Activated T-cell treated with anti-CD3 and anti-CD28 coated beads, Interleukin-2, amount 50 U/mL, for 24 hours (primary cell): ENCODE measurements at regions not wholly inside any gene's neighbourhood (a gene's known extent, or its start where the extent isn't known, plus 50 kb on each side); places are given as distances from the start of the nearest gene placed in this dataset.

Experiments
- DNase-seq: peaks from one replicate; pipeline ENCODE4 v3.0.0-alpha.2; 2020
- H3K27ac Mint-ChIP-seq: 2 replicates; pipeline ENCODE4 v1.8.0; 2020; ENCODE audit warnings: mild to moderate bottlenecking, mixed read lengths
- H3K27me3 Mint-ChIP-seq: 2 replicates; pipeline ENCODE4 v1.8.0; 2020; ENCODE audit warnings: mixed read lengths
- H3K36me3 Mint-ChIP-seq: 2 replicates; pipeline ENCODE4 v1.8.0; 2020; ENCODE audit warnings: low read depth, mixed read lengths
- H3K4me1 Mint-ChIP-seq: 2 replicates; pipeline ENCODE4 v1.8.0; 2020; ENCODE audit warnings: low read depth, mixed read lengths
- H3K4me3 Mint-ChIP-seq: 2 replicates; pipeline ENCODE4 v1.8.0; 2020; ENCODE audit warnings: mild to moderate bottlenecking, moderate library complexity, mixed read lengths
- H3K9me3 Mint-ChIP-seq: 2 replicates; pipeline ENCODE4 v1.8.0; 2020; ENCODE audit warnings: mixed read lengths

DNA sequence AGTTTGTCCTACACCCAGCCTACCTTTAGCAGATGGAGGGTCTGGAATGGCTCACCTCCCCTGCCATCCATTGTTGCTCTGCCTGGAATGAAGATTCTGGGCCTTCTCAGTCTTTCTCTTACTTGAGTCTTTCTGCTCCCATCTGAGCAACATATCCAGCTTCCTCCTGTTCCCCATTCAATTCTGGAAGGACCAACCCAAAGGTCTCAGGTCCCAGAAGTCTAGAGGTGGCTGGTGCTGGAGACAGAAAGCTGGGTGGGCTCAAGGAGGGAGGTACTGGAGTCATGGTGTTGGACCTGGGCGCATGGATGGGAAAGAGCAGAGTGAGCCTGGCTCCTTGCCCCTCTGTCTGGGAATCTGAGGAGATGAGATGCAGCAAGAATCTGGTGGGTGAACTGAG is 93.5 kb upstream of the SIX3 start:
- H3K27me3 Mint-ChIP-seq: peaks cover 52% of the 10 kb centered on the region
- peaks cover 11% of the 10 kb centered on the region for H3K4me1 Mint-ChIP-seq
- no peaks in the 10 kb centered on the region for H3K36me3 Mint-ChIP-seq
- DNase-seq: no peak
- no peaks in the 10 kb centered on the region for H3K9me3 Mint-ChIP-seq
- no peak overlapping the region for H3K27ac Mint-ChIP-seq
- H3K4me3 Mint-ChIP-seq: no peak overlapping the region

DNA sequence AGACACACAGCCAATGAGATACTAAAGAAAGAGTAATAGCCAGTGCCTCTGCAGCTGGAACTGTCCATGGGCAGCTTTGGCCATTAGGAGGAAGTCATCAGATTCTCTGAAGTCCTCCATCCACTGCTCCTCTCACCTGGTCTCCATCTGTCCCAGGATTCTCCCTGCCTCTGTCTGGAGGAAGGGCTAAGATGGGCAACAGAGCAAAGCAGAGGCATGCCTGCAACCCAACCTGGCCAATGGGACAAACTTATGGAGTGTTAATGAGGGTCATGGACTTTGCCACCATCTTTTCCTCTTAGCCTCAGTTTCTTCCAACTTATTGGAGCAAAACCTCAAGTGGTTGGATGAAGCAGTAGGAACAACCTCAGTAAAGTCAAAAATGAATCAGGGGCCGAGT is 91.5 kb upstream of the SIX3 start:
- no peak overlapping the region for H3K27ac Mint-ChIP-seq
- H3K4me1 Mint-ChIP-seq: peaks cover 6% of the 10 kb centered on the region
- H3K27me3 Mint-ChIP-seq: peaks cover 50% of the 10 kb centered on the region
- no peak overlapping the region for H3K4me3 Mint-ChIP-seq
- no peaks in the 10 kb centered on the region for H3K9me3 Mint-ChIP-seq
- H3K36me3 Mint-ChIP-seq: no peaks in the 10 kb centered on the region
- DNase-seq: no peak

GRCh38 chr2:44851518-44851917 is 90.0 kb upstream of the SIX3 start:
- DNase-seq: no peak
- no peaks in the 10 kb centered on the region for H3K36me3 Mint-ChIP-seq
- H3K4me1 Mint-ChIP-seq: peaks cover 5% of the 10 kb centered on the region
- H3K4me3 Mint-ChIP-seq: no peak overlapping the region
- no peaks in the 10 kb centered on the region for H3K9me3 Mint-ChIP-seq
- no peak overlapping the region for H3K27ac Mint-ChIP-seq
- H3K27me3 Mint-ChIP-seq: peaks cover 49% of the 10 kb centered on the region

DNA sequence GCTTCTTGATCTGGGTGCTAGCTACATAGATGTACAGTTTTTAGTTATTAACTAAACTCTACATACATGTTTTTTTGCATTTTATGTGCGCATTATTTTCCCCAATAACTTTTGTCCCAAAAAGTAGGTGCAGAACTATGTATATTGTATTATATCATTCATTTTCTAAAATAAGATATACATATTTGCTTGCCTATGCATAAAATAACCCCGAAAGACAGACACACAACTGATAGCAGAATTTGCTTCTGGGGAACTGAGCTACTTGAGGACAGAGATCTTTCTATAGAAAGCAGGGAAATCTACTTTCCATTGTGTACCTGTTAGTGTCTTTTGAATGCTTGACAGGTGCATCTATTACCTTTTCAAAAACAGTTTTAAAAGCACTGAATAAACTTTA is 88.9 kb upstream of the SIX3 start:
- Mint-ChIP-seq H3K36me3 (no peaks in the 10 kb centered on the region), H3K4me3 (no peak overlapping the region), H3K27ac (no peak overlapping the region), H3K27me3 (peaks cover 54% of the 10 kb centered on the region), H3K9me3 (no peaks in the 10 kb centered on the region), H3K4me1 (peaks cover 5% of the 10 kb centered on the region)
- no peak for DNase-seq

- no peak for DNase-seq
- no peaks in the 10 kb centered on the region for H3K9me3 Mint-ChIP-seq
- peaks cover 51% of the 10 kb centered on the region for H3K27me3 Mint-ChIP-seq
- H3K4me1 Mint-ChIP-seq: no peaks in the 10 kb centered on the region
- no peaks in the 10 kb centered on the region for H3K36me3 Mint-ChIP-seq
- no peak overlapping the region for H3K27ac Mint-ChIP-seq
- H3K4me3 Mint-ChIP-seq: no peak overlapping the region
Observed at GRCh38 chr2:44859337-44859736, 82.2 kb upstream of the SIX3 start.

GRCh38 chr2:44866152-44866551 is 75.3 kb upstream of the SIX3 start:
- H3K4me1 Mint-ChIP-seq: no peaks in the 10 kb centered on the region
- no peaks in the 10 kb centered on the region for H3K9me3 Mint-ChIP-seq
- no peak for DNase-seq
- H3K27ac Mint-ChIP-seq: no peak overlapping the region
- H3K27me3 Mint-ChIP-seq: peaks cover 22% of the 10 kb centered on the region
- H3K4me3 Mint-ChIP-seq: no peak overlapping the region
- no peaks in the 10 kb centered on the region for H3K36me3 Mint-ChIP-seq

DNA sequence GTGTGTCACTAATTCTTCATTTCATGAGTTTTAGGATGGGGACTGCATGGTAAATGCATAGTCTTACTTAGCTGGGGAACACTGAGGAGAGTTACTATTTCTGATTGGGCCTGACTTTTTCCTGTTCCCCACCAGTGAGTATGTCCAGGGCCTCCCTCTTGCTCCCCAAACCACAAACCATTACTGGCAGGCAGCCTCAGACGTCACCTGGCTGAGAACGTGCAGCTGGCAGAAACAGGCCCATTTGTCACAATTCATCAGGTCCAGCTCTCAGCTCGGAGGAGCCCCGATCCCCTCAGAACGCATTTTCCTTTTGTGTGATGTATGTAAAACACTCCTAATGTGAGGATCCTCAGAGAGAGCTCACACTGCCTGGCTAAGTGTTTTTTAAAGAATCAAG is 71.7 kb upstream of the SIX3 start:
- Mint-ChIP-seq H3K4me3 (no peak overlapping the region), H3K27ac (no peak overlapping the region), H3K27me3 (peaks cover 20% of the 10 kb centered on the region), H3K4me1 (no peaks in the 10 kb centered on the region), H3K36me3 (no peaks in the 10 kb centered on the region), H3K9me3 (no peaks in the 10 kb centered on the region)
- no peak for DNase-seq

DNA sequence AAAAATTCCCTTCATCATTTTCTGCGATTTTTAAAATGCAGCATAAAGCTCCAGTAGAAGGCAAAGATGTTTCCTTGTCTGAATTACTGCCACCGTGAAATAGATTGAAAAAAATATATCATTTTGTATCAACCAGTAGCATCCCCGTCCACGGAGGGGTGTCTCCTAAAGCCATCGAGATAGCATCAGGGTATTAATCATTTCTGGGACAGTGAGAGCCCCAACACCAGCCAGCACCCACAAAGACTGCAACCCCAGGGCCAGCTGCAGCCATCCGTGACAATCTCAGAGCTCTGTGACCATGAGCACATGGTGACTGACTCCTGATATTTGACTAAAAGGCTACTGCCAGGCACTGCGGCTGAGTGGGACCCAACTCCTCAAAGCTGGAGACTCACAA is 64.1 kb upstream of the SIX3 start:
- no peak overlapping the region for H3K4me3 Mint-ChIP-seq
- no peaks in the 10 kb centered on the region for H3K4me1 Mint-ChIP-seq
- H3K27me3 Mint-ChIP-seq: peaks cover 36% of the 10 kb centered on the region
- no peak overlapping the region for H3K27ac Mint-ChIP-seq
- DNase-seq: no peak
- H3K9me3 Mint-ChIP-seq: peaks cover 9% of the 10 kb centered on the region
- no peaks in the 10 kb centered on the region for H3K36me3 Mint-ChIP-seq

DNA sequence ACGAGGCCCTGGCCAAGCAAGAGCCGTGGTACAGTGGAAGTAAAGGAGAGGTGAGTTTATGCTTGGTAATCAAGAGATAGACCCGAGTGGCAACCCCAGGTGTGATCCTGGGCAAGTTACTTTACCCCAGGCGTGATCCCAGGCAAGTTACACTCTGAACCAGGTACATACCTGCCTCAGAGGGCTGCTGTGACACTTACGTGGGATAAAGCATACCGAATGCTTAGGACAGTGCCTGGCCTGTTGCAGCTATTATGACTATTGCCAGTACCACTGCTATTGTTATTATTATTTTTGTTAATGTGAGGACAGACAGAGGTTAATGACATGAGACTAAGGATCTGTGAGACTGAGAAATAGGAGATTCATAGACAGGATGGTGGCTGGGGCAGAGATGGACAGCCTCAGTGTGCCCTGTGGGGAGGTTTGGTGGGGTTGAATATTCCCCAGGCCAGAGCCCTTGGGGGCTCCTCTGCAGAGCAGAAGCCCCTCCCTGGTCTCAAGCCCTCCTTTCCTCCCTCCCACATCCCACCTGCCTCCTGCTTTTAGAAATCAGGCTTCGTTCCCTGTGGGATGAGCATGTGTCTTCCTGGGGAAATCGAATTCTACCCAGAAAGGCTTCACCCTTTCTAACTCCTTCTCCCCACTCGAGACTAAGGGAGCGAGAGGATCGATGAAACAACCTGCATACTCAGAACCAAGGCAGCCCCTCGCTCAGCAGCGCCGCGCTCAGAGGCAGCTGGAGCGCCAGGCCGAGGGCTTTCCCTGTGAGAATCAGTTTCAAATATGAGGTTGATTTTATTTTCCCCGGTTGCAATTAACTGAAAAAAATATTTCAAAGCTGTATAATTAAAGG is 62.0 kb upstream of the SIX3 start:
- Mint-ChIP-seq H3K36me3 (no peaks in the 10 kb centered on the region), H3K9me3 (peaks cover 9% of the 10 kb centered on the region), H3K4me3 (no peak overlapping the region), H3K27me3 (peaks cover 34% of the 10 kb centered on the region), H3K27ac (no peak overlapping the region), H3K4me1 (no peaks in the 10 kb centered on the region)
- no peak for DNase-seq

GRCh38 chr2:44880125-44880483 is 61.4 kb upstream of the SIX3 start:
- Mint-ChIP-seq H3K4me1 (no peaks in the 10 kb centered on the region), H3K27ac (no peak overlapping the region), H3K9me3 (peaks cover 8% of the 10 kb centered on the region), H3K36me3 (no peaks in the 10 kb centered on the region), H3K27me3 (peaks cover 36% of the 10 kb centered on the region), H3K4me3 (no peak overlapping the region)
- DNase-seq: no peak

- Mint-ChIP-seq H3K4me3 (no peak overlapping the region), H3K27me3 (peaks cover 43% of the 10 kb centered on the region), H3K4me1 (no peaks in the 10 kb centered on the region), H3K36me3 (no peaks in the 10 kb centered on the region), H3K27ac (no peak overlapping the region), H3K9me3 (no peaks in the 10 kb centered on the region)
- no peak for DNase-seq
Observed at GRCh38 chr2:44881856-44882255, 59.6 kb upstream of the SIX3 start.

DNA sequence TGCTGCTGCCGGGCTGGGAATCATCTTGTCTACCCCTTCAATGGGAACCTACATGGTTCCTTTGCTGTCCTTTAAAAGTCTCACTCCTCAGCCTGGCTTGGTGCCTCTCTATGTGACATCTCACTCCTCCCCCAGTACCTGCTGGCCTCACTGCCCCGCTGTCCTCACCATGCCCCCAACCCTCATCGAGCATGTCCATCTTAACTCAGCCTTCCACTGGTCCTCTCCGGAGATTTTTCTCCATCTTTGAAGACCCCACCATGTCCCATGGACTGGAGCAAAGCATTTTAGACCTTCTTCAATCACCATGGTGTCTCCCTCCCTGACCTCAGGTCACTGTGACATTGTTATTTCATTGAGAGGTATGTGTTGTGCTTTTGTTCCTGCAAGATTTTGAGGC is 58.1 kb upstream of the SIX3 start:
- H3K27ac Mint-ChIP-seq: no peak overlapping the region
- H3K4me3 Mint-ChIP-seq: no peak overlapping the region
- no peak for DNase-seq
- peaks cover 46% of the 10 kb centered on the region for H3K27me3 Mint-ChIP-seq
- no peaks in the 10 kb centered on the region for H3K4me1 Mint-ChIP-seq
- H3K9me3 Mint-ChIP-seq: no peaks in the 10 kb centered on the region
- H3K36me3 Mint-ChIP-seq: no peaks in the 10 kb centered on the region

DNA sequence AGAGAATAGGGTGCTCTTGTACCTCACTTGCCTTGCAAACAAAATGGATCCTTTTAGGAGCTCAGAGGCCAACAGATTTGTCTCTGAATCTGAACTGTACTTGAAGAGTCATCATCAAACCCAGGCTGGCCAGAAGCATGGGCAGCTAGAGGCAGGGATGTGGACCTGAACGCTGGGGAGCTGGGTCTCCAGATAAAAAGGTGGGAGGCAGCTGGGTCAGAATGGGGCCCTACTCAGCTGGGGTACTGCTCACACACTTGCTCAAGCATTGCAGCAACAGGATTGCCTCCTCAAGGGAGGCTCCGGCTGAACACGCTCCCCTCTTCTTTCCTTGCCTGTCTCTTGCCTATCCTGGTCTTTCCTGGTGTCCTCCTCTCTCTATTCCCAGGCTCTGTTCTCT is 57.3 kb upstream of the SIX3 start:
- H3K36me3 Mint-ChIP-seq: no peaks in the 10 kb centered on the region
- no peak for DNase-seq
- no peaks in the 10 kb centered on the region for H3K9me3 Mint-ChIP-seq
- H3K4me3 Mint-ChIP-seq: no peak overlapping the region
- peaks cover 47% of the 10 kb centered on the region for H3K27me3 Mint-ChIP-seq
- no peak overlapping the region for H3K27ac Mint-ChIP-seq
- H3K4me1 Mint-ChIP-seq: no peaks in the 10 kb centered on the region

- Mint-ChIP-seq H3K9me3 (no peaks in the 10 kb centered on the region), H3K4me3 (no peak overlapping the region), H3K27me3 (peaks cover 45% of the 10 kb centered on the region), H3K27ac (no peak overlapping the region), H3K36me3 (no peaks in the 10 kb centered on the region), H3K4me1 (no peaks in the 10 kb centered on the region)
- DNase-seq: no peak
Observed at GRCh38 chr2:44884677-44885076, 56.8 kb upstream of the SIX3 start.

- no peak for DNase-seq
- Mint-ChIP-seq H3K27ac (no peak overlapping the region), H3K4me3 (no peak overlapping the region), H3K36me3 (no peaks in the 10 kb centered on the region), H3K4me1 (no peaks in the 10 kb centered on the region), H3K9me3 (no peaks in the 10 kb centered on the region), H3K27me3 (peaks cover 45% of the 10 kb centered on the region)
Observed at GRCh38 chr2:44886414-44886813, 55.1 kb upstream of the SIX3 start.

- Mint-ChIP-seq H3K9me3 (peaks cover 16% of the 10 kb centered on the region), H3K4me3 (no peak overlapping the region), H3K36me3 (no peaks in the 10 kb centered on the region), H3K4me1 (peaks cover 4% of the 10 kb centered on the region), H3K27me3 (peaks cover 50% of the 10 kb centered on the region), H3K27ac (no peak overlapping the region)
- no peak for DNase-seq
Observed at GRCh38 chr2:44889096-44889495, 52.4 kb upstream of the SIX3 start.
